CD14-positive monocyte (primary cell): ENCODE measurements at regions not wholly inside any gene's neighbourhood (a gene's known extent, or its start where the extent isn't known, plus 50 kb on each side); places are given as distances from the start of the nearest gene placed in this dataset.
A peak's percentile ranks its signal among the peaks of the same experiment; 100 is the strongest.

Source experiments
- DNase-seq, 3 donors: peaks; one replicate each; pipeline ENCODE4 v3.0.0-alpha.2; 2011 to 2022
- H2AFZ ChIP-seq: 2 replicates; pipeline ENCODE4 v1.6.0; 2012; ENCODE audit warnings: mild to moderate bottlenecking, low read depth, low read length, inconsistent platforms; ENCODE audit not compliant: insufficient read depth, poor library complexity, severe bottlenecking
- H3K27ac ChIP-seq, 2 donors: 1 replicate in 1 of 2; 2 replicates in 1 of 2; pipeline ENCODE4 v1.5.1; 2012 to 2013; ENCODE audit warnings: low read length in 2 of 2, control low read depth in 1 of 2, inconsistent platforms in 1 of 2, low read depth in 1 of 2, mild to moderate bottlenecking in 1 of 2
- H3K27me3 ChIP-seq, 2 donors: one replicate each; pipeline versions ENCODE4 v1.6.0 to v1.6.1; 2011 to 2013; ENCODE audit warnings: low read length in 2 of 2; ENCODE audit not compliant: control insufficient read depth in 2 of 2, insufficient read depth in 2 of 2
- H3K36me3 ChIP-seq, 2 donors: replicated peaks in 1 of 2; 1 replicate in 1 of 2; 2 replicates in 1 of 2; pipeline versions ENCODE4 v1.5.1 to v1.6.1; 2012 to 2013; ENCODE audit warnings: low read length in 2 of 2, control low read depth in 1 of 2, inconsistent platforms in 1 of 2, mild to moderate bottlenecking in 1 of 2; ENCODE audit not compliant: insufficient read depth in 2 of 2, control insufficient read depth in 1 of 2
- H3K4me1 ChIP-seq, 2 donors: 1 replicate in 1 of 2; 2 replicates in 1 of 2; pipeline versions ENCODE4 v1.5.1 to v1.6.1; 2012 to 2013; ENCODE audit warnings: low read length in 2 of 2, control low read depth in 1 of 2, inconsistent platforms in 1 of 2, mild to moderate bottlenecking in 1 of 2, moderate library complexity in 1 of 2; ENCODE audit not compliant: insufficient read depth in 2 of 2, control insufficient read depth in 1 of 2
- H3K4me2 ChIP-seq: replicated peaks from 2 replicates; pipeline ENCODE3; 2012; ENCODE audit warnings: low read length, moderate library complexity, mild to moderate bottlenecking; ENCODE audit not compliant: poor library complexity, severe bottlenecking; ENCODE audit errors: extremely low read depth
- H3K4me3 ChIP-seq, 3 experiments: fragments of 200-600 bp in 1 of 3; sonication (generic) in 1 of 3; replicated peaks in 1 of 3; 1 replicate in 2 of 3; 2 replicates in 1 of 3; pipeline ENCODE4 v1.5.1; 2011 to 2013; ENCODE audit warnings: low read length in 3 of 3, mild to moderate bottlenecking in 3 of 3, control low read depth in 2 of 3, low read depth in 2 of 3, inconsistent platforms in 1 of 3, moderate library complexity in 1 of 3
- H3K79me2 ChIP-seq: 2 replicates; pipeline ENCODE4 v1.6.0; 2012; ENCODE audit warnings: mild to moderate bottlenecking, control low read depth, inconsistent platforms, low read length, moderate library complexity; ENCODE audit not compliant: insufficient read depth
- H3K9ac ChIP-seq: 2 replicates; pipeline ENCODE4 v1.6.0; 2017; ENCODE audit warnings: low read length, mild to moderate bottlenecking; ENCODE audit not compliant: insufficient read depth, poor library complexity, severe bottlenecking
- H3K9me3 ChIP-seq, 2 donors: replicated peaks in 1 of 2; 1 replicate in 1 of 2; 2 replicates in 1 of 2; pipeline versions ENCODE4 v1.5.1 to v1.6.1; 2012 to 2013; ENCODE audit warnings: low read length in 2 of 2, control low read depth in 1 of 2; ENCODE audit not compliant: control insufficient read depth in 1 of 2, insufficient read depth in 1 of 2
- H4K20me1 ChIP-seq: 2 replicates; pipeline ENCODE4 v1.6.0; 2012; ENCODE audit warnings: mild to moderate bottlenecking, low read length, control low read depth, moderate library complexity; ENCODE audit not compliant: insufficient read depth
- H3K27ac Mint-ChIP-seq, 7 donors: one replicate each; pipeline ENCODE4 v1.8.0; 2020; ENCODE audit warnings: mild to moderate bottlenecking in 7 of 7, mixed read lengths in 7 of 7, moderate library complexity in 6 of 7, inconsistent platforms in 2 of 7
- H3K27me3 Mint-ChIP-seq, 3 donors: one replicate each; pipeline ENCODE4 v1.8.0; 2021 to 2022; ENCODE audit warnings: low read depth in 3 of 3, mild to moderate bottlenecking in 3 of 3, mixed read lengths in 3 of 3, moderate library complexity in 3 of 3, inconsistent platforms in 1 of 3
- H3K36me3 Mint-ChIP-seq, 2 donors: one replicate each; pipeline ENCODE4 v1.8.0; 2020; ENCODE audit warnings: mixed read lengths in 2 of 2, inconsistent platforms in 1 of 2, mild to moderate bottlenecking in 1 of 2
- H3K4me1 Mint-ChIP-seq: one replicate; pipeline ENCODE4 v1.8.0; 2020; ENCODE audit warnings: mild to moderate bottlenecking, mixed read lengths
- H3K4me3 Mint-ChIP-seq, 2 donors: one replicate each; pipeline ENCODE4 v1.8.0; 2020; ENCODE audit warnings: mild to moderate bottlenecking in 2 of 2, mixed read lengths in 2 of 2, moderate library complexity in 1 of 2
- H3K9me3 Mint-ChIP-seq, 7 donors: one replicate each; pipeline ENCODE4 v1.8.0; 2020 to 2022; ENCODE audit warnings: mixed read lengths in 7 of 7, mild to moderate bottlenecking in 6 of 7, moderate library complexity in 6 of 7, inconsistent platforms in 2 of 7
- CTCF ChIP-seq: fragments of 200-600 bp; IDR thresholded peaks from one replicate; pipeline ENCODE4 v1.8.0; 2022; ENCODE audit warnings: antibody characterized with exemption, mild to moderate bottlenecking
- WGBS: methylation state at CpG from one replicate; pipeline ENCODE4 v1.1.5; 2013; ENCODE audit warnings: missing lambda C conversion rate; ENCODE audit not compliant: insufficient coverage; 5-methylcytosine and 5-hydroxymethylcytosine counted together
- intact Hi-C, 2 donors: fragments of 100-400 bp; cut with micrococcal nuclease; formaldehyde crosslinking; loops; one replicate each; pipeline versions ENCODE4 v1.15.0 to v1.15.1; 2023

DNA sequence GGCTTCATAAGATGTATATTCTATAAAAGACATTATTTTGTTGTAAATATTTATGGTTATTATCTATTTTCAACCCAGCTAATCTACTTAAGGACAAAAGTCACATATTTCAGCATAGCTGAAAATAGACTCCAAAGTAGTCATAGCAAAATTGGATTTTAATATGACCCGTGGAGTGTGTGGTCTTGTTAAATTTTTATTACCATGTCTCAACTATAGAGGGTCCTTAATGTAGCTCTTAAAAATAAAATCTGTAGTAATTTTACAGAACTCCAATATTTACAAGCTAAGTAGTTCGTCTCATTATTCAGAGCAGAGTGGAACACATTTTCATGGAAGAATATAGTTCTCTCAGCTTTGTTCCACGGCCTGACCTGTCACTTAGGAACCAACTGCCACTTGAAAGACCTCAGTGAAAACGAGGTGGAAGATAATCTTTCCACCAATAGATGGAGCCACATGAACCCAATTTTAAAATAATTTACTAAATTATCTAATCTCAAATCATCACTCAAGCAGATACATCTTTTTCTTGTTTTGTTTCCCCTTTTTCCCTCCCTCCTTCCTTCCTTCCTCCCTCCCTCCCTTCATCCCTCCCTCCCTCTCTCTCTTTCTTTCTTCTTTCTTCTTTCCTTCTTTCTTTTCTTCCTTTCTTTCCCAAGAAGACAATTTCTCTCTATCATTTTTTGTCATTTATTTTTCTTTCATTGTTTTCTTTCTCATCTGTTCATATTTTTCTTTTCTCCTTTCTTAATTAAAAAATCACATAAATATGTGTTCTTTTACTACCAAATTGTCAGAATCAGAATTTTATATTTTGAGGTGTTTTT is 97.2 kb downstream of the CLDN1 start:
- TF ChIP-seq CTCF: peak; percentile 61
- Mint-ChIP-seq H3K36me3 (no peaks in the 10 kb centered on the region), H3K27ac (peak overlapping the region in 1 of 7 donors; percentile 4), H3K4me3 (no peak overlapping the region), H3K9me3 (peaks cover 0 to 6% (median 4%) of the 10 kb centered on the region in 7 donors), H3K27me3 (peaks cover 5 to 20% (median 13%) of the 10 kb centered on the region in 3 donors), H3K4me1 (peaks cover 7% of the 10 kb centered on the region)
- Histone ChIP-seq H3K27me3 (peaks cover 20% of the 10 kb centered on the region in 2 donors), H3K79me2 (no peaks in the 10 kb centered on the region), H3K36me3 (no peaks in the 10 kb centered on the region), H3K4me3 (no peak overlapping the region), H4K20me1 (no peaks in the 10 kb centered on the region), H3K4me2 (no peak overlapping the region), H3K9me3 (no peaks in the 10 kb centered on the region), H3K9ac (no peak overlapping the region), H3K27ac (no peak overlapping the region), H3K4me1 (peaks cover 0 to 12% of the 10 kb centered on the region in 2 donors), H2AFZ (no peak overlapping the region)
- peak; percentile 7 to 48 (median 44) for DNase-seq
- intact Hi-C loops: loop anchor here (2.0 to 10.0 kb wide), 3 partner anchors 98 to 470 kb away; partner anchors contain the start of gene CLDN1 (in 2 of the 2)
- WGBS: no CpG with 5 or more reads among the region's 4 CpGs

- TF ChIP-seq CTCF: no peak
- Histone ChIP-seq H3K27ac (no peak overlapping the region), H2AFZ (no peak overlapping the region), H3K4me2 (no peak overlapping the region), H3K9me3 (no peaks in the 10 kb centered on the region), H3K4me1 (peaks cover 0 to 12% of the 10 kb centered on the region in 2 donors), H3K27me3 (peaks cover 15 to 17% of the 10 kb centered on the region in 2 donors), H3K79me2 (no peaks in the 10 kb centered on the region), H3K36me3 (no peaks in the 10 kb centered on the region), H4K20me1 (no peaks in the 10 kb centered on the region), H3K9ac (no peak overlapping the region), H3K4me3 (no peak overlapping the region)
- Mint-ChIP-seq H3K27me3 (peaks cover 3 to 15% (median 9%) of the 10 kb centered on the region in 3 donors), H3K36me3 (no peaks in the 10 kb centered on the region), H3K4me1 (peaks cover 5% of the 10 kb centered on the region), H3K4me3 (no peak overlapping the region), H3K27ac (no peak overlapping the region), H3K9me3 (peaks cover 0 to 6% (median 5%) of the 10 kb centered on the region in 7 donors)
- DNase-seq: no peak
- 100% methylated on average over 2 of the region's 4 CpGs for WGBS
- intact Hi-C loops: loop anchor here (2.0 to 10.0 kb wide), 3 partner anchors 98 to 470 kb away; partner anchors contain the start of gene CLDN1 (in 2 of the 2)
Measured at GRCh38 chr3:190224456-190224855, 97.8 kb downstream of the CLDN1 start.
